Activated CD8-positive, alpha-beta memory T cell treated with anti-CD3 and anti-CD28 coated beads, Interleukin-2, amount 50 U/mL, for 24 hours (primary cell): ENCODE measurements at regions not wholly inside any gene's neighbourhood (a gene's known extent, or its start where the extent isn't known, plus 50 kb on each side); places are given as distances from the start of the nearest gene placed in this dataset.
"Not testable (repeated sequence)": the region's sequence is repeated elsewhere in the genome, so short reads cannot be mapped to it uniquely, and the experiment has no call there.

ENCODE experiments used
- DNase-seq: peaks from one replicate; pipeline ENCODE4 v3.0.0-alpha.2; 2020; ENCODE audit errors: extremely low read depth

- DNase-seq: no peak
Observed at GRCh38 chr18:66872277-66872676, 268.4 kb upstream of the CDH19 start.

DNA sequence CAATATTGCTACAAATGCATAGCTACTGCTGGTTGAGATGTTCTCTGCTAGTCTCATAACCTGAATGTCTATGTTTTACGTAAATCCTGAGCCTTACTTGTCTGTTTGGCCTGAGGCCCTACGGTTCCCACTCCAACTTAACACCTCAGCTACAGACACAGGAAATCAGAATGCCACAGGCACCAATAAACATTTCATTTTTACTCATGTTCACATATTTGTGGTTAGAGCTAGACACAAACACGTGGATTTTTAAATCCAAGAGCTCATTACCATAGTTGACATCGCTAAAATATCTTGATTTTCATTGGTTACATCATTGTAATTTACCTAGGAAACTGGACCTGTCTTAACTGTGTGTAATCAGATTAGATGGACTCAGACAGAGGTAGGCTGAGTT lies 263.8 kb upstream of the CDH19 start:
- DNase-seq: no peak

- DNase-seq: not testable (repeated sequence)
Observed at GRCh38 chr18:66866427-66866940, 262.6 kb upstream of the CDH19 start.

- no peak for DNase-seq
Observed at GRCh38 chr18:66838340-66838987, 234.6 kb upstream of the CDH19 start.

GRCh38 chr18:66833646-66834045 lies 229.8 kb upstream of the CDH19 start:
- no peak for DNase-seq

DNA sequence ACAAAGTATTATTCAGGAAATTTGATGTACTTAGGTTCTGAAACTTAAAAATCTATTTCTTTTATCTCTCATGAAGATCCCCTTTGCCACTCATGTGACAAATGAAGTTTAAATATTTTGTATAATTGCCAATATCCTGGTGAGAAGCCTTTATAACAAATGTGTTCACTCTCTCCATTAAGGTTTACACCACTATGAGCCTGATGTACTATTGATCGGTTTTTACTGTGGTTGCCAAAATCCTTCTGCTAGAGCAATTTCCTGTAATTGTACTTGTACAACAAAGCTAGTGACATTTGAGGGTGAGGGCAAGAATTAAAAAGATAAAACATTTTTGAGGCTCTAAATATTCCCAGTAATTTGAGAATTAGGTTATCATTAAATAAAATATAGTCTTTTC lies 222.3 kb upstream of the CDH19 start:
- DNase-seq: no peak

GRCh38 chr18:66825347-66825746 lies 221.5 kb upstream of the CDH19 start:
- no peak for DNase-seq

- DNase-seq: no peak
Observed at GRCh38 chr18:66819235-66819634, 215.3 kb upstream of the CDH19 start.

DNA sequence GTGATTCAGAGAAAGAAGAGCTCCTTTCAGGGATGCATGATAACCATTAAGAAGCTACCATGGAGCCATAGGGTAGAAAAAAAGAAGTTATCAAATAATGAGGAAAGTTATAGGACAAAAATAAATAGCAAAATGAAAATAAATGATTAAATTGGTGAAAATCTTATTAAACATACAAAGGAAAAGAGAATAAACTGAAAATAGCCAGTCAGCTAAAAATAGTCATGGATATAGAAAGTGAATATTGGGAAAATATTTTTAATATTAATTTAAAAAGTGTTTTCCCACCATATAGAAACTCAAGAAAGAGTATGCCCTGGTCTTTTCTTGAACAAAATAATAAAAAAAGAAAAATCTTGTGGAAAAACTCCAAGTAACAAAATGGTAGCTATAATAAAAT lies 209.2 kb upstream of the CDH19 start:
- no peak for DNase-seq

- DNase-seq: no peak
Observed at GRCh38 chr18:66795051-66795450, 191.2 kb upstream of the CDH19 start.

GRCh38 chr18:66792466-66792865 lies 188.6 kb upstream of the CDH19 start:
- DNase-seq: no peak

GRCh38 chr18:66780609-66781008 lies 176.7 kb upstream of the CDH19 start:
- DNase-seq: no peak

DNA sequence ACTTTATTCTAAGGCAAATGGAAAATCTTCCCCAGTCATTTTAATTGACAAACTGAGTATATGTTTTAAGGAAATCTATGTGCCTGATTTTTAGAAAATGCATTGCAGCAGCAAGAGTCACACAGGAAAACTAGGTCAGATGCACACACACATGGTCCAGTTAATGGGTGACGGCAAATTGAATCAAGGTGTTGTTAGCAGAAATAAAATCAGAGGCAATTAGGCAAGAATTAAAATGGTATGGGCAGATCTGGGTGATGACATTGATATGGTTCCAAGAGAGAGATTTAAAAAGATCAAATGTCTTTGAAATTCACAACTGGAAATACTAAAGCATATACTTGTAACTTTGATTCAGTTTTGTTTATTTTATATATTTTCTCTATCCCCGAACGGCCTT lies 174.2 kb upstream of the CDH19 start:
- no peak for DNase-seq

DNA sequence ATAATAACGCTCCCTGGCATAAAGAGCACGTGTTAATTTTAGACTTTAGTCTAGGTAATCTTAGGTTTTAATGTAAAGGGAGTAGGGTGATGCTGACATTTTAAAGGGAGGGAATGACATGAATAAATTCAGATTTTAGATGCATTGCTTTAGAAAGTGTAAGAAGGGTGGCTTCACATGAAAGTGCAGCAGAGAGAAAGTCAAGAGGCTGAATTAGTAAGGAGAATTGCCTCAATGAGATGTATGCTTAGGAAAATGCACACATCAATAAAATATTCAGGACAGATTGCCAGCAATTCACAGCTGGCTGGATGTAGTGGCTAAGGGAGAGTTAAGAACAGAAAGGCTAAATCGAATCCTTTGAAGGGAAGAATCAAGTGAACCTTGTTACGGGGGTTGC lies 165.5 kb upstream of the CDH19 start:
- DNase-seq: no peak

GRCh38 chr18:66764230-66764629 lies 160.3 kb upstream of the CDH19 start:
- no peak for DNase-seq

GRCh38 chr18:66761166-66761565 lies 157.3 kb upstream of the CDH19 start:
- DNase-seq: no peak

- DNase-seq: no peak
Observed at GRCh38 chr18:66760559-66760958, 156.7 kb upstream of the CDH19 start.

GRCh38 chr18:66759050-66759828 lies 155.3 kb upstream of the CDH19 start:
- no peak for DNase-seq

GRCh38 chr18:66757946-66758345 lies 154.1 kb upstream of the CDH19 start:
- DNase-seq: no peak

- DNase-seq: no peak
Observed at GRCh38 chr18:66754335-66754734, 150.4 kb upstream of the CDH19 start.

GRCh38 chr18:66752733-66753132 lies 148.8 kb upstream of the CDH19 start:
- no peak for DNase-seq

DNA sequence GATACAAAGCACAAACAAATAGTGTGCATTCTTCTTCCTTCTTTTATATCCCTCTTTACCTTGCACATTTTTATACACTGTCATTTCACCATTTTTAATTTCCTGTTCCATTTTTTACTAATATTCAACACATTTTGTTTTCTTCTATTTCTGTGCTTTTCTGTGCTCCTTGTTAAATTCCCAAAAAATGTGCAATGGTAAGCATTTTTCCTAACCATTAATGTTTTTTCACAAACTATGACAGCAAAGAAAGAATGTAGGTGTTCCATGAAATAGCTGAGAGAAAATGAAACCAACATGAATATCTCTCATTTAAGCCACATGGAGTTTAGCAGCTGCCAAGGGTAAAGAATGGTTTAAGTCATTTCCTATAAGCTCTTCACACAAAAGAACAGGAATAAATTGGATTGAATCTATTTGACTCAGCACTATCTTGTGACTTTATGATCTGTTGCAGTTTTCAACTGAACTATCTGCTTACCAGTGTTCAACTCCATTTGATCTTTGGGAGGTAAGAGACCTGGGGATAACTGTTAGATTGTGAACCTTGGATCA lies 145.7 kb upstream of the CDH19 start:
- no peak for DNase-seq

GRCh38 chr18:66749030-66749429 lies 145.1 kb upstream of the CDH19 start:
- no peak for DNase-seq
